Mesodermal cell (in vitro differentiated cells): ENCODE measurements at regions not wholly inside any gene's neighbourhood (a gene's known extent, or its start where the extent isn't known, plus 50 kb on each side); places are given as distances from the start of the nearest gene placed in this dataset.

Experiments used
- H3K27ac ChIP-seq: 2 replicates; pipeline ENCODE4 v1.7.0; 2013; ENCODE audit warnings: mild to moderate bottlenecking, low read depth, low read length, moderate library complexity; ENCODE audit not compliant: severe bottlenecking
- H3K36me3 ChIP-seq: 2 replicates; pipeline ENCODE4 v1.7.1; 2013; ENCODE audit warnings: mild to moderate bottlenecking, low read length, moderate library complexity; ENCODE audit not compliant: control insufficient read depth, insufficient read depth
- H3K4me1 ChIP-seq: one replicate; pipeline ENCODE4 v1.7.1; 2013; ENCODE audit warnings: mild to moderate bottlenecking, low read length; ENCODE audit not compliant: insufficient read depth, control insufficient read depth, poor library complexity, severe bottlenecking
- H3K4me3 ChIP-seq: 2 replicates; pipeline ENCODE4 v1.7.0; 2013; ENCODE audit warnings: low read length, control low read depth, mild to moderate bottlenecking; ENCODE audit not compliant: insufficient read depth, poor library complexity, severe bottlenecking; ENCODE audit errors: extremely low read depth
- H3K9me3 ChIP-seq: 2 replicates; pipeline ENCODE4 v1.7.1; 2013; ENCODE audit warnings: mild to moderate bottlenecking, low read length, moderate library complexity; ENCODE audit not compliant: control insufficient read depth
- WGBS, 2 experiments: methylation state at CpG; one replicate each; pipeline ENCODE4 v1.1.5; 2013; ENCODE audit warnings: missing lambda C conversion rate in 2 of 2; ENCODE audit not compliant: insufficient coverage in 2 of 2; 5-methylcytosine and 5-hydroxymethylcytosine counted together

GRCh38 chr7:156131881-156132280 lies 319.6 kb upstream of the SHH start:
- H3K9me3 ChIP-seq, result no peaks in the 10 kb centered on the region
- H3K27ac ChIP-seq, result no peak overlapping the region
- WGBS, 2 experiments, result 80% methylated on average over 2 of the region's 2 CpGs; no CpG with 5 or more reads in 1 of the 2 experiments
- H3K36me3 ChIP-seq, result no peaks in the 10 kb centered on the region
- peaks cover 6% of the 10 kb centered on the region for H3K4me1 ChIP-seq
- no peak overlapping the region for H3K4me3 ChIP-seq

GRCh38 chr7:156129522-156129921 lies 317.3 kb upstream of the SHH start:
- Histone ChIP-seq H3K4me3 (no peak overlapping the region), H3K4me1 (peaks cover 6% of the 10 kb centered on the region), H3K36me3 (no peaks in the 10 kb centered on the region), H3K9me3 (no peaks in the 10 kb centered on the region), H3K27ac (no peak overlapping the region)
- 88 to 92% methylated on average over 8 to 11 of the region's 12 CpGs for WGBS, 2 experiments

- Histone ChIP-seq H3K4me1 (peaks cover 6% of the 10 kb centered on the region), H3K4me3 (no peak overlapping the region), H3K9me3 (no peaks in the 10 kb centered on the region), H3K36me3 (no peaks in the 10 kb centered on the region), H3K27ac (no peak overlapping the region)
- WGBS, 2 experiments, result 92 to 96% methylated on average over 6 to 9 of the region's 10 CpGs
Measured at GRCh38 chr7:156128496-156128895, 316.2 kb upstream of the SHH start.

GRCh38 chr7:156127166-156128134 lies 315.2 kb upstream of the SHH start:
- 89 to 91% methylated on average over 33 of the region's 35 CpGs for WGBS, 2 experiments
- no peak overlapping the region for H3K27ac ChIP-seq
- no peaks in the 10 kb centered on the region for H3K9me3 ChIP-seq
- no peak overlapping the region for H3K4me3 ChIP-seq
- H3K4me1 ChIP-seq, result peaks cover 6% of the 10 kb centered on the region
- H3K36me3 ChIP-seq, result no peaks in the 10 kb centered on the region

GRCh38 chr7:156125841-156126730 lies 313.8 kb upstream of the SHH start:
- H3K4me3 ChIP-seq, result no peak overlapping the region
- no peak overlapping the region for H3K27ac ChIP-seq
- 89 to 94% methylated on average over 19 to 21 of the region's 23 CpGs for WGBS, 2 experiments
- H3K36me3 ChIP-seq, result no peaks in the 10 kb centered on the region
- H3K9me3 ChIP-seq, result no peaks in the 10 kb centered on the region
- H3K4me1 ChIP-seq, result peaks cover 6% of the 10 kb centered on the region

- no peak overlapping the region for H3K27ac ChIP-seq
- no peaks in the 10 kb centered on the region for H3K9me3 ChIP-seq
- WGBS, 2 experiments, result 92 to 93% methylated on average over 10 to 16 of the region's 18 CpGs
- H3K4me1 ChIP-seq, result peaks cover 6% of the 10 kb centered on the region
- H3K4me3 ChIP-seq, result no peak overlapping the region
- H3K36me3 ChIP-seq, result no peaks in the 10 kb centered on the region
Measured at GRCh38 chr7:156124356-156124755, 312.1 kb upstream of the SHH start.

- Histone ChIP-seq H3K36me3 (no peaks in the 10 kb centered on the region), H3K4me3 (no peak overlapping the region), H3K9me3 (no peaks in the 10 kb centered on the region), H3K27ac (no peak overlapping the region), H3K4me1 (peaks cover 6% of the 10 kb centered on the region)
- WGBS, 2 experiments, result 90 to 95% methylated on average over 19 to 25 of the region's 25 CpGs
Measured at GRCh38 chr7:156123362-156123761, 311.1 kb upstream of the SHH start.

- WGBS, 2 experiments, result 88 to 95% methylated on average over 22 of the region's 23 CpGs
- H3K4me3 ChIP-seq, result no peak overlapping the region
Measured at GRCh38 chr7:156122752-156123354, 310.6 kb upstream of the SHH start.

GRCh38 chr7:156121956-156122355 lies 309.7 kb upstream of the SHH start:
- 87 to 93% methylated on average over 14 to 17 of the region's 17 CpGs for WGBS, 2 experiments
- Histone ChIP-seq H3K4me1 (no peaks in the 10 kb centered on the region), H3K4me3 (no peak overlapping the region), H3K9me3 (no peaks in the 10 kb centered on the region), H3K36me3 (no peaks in the 10 kb centered on the region), H3K27ac (no peak overlapping the region)

More at GRCh38 chr7:156122752-156123354, 310.6 kb upstream of the SHH start:
- H3K27ac ChIP-seq, result no peak overlapping the region
- H3K36me3 ChIP-seq, result no peaks in the 10 kb centered on the region
- H3K9me3 ChIP-seq, result no peaks in the 10 kb centered on the region
- peaks cover 6% of the 10 kb centered on the region for H3K4me1 ChIP-seq

GRCh38 chr7:156121434-156121833 lies 309.2 kb upstream of the SHH start:
- Histone ChIP-seq H3K9me3 (no peaks in the 10 kb centered on the region), H3K4me3 (no peak overlapping the region), H3K4me1 (no peaks in the 10 kb centered on the region), H3K27ac (no peak overlapping the region), H3K36me3 (no peaks in the 10 kb centered on the region)
- 88 to 91% methylated on average over 8 of the region's 10 CpGs for WGBS, 2 experiments
